HEK293 (cell line): ENCODE measurements at regions not wholly inside any gene's neighbourhood (a gene's known extent, or its start where the extent isn't known, plus 50 kb on each side); places are given as distances from the start of the nearest gene placed in this dataset.

Experiments used
- CTCF ChIA-PET: fragments of 350-600 bp; formaldehyde crosslinking; extraction: SDS; loops from one replicate; lab custom pipeline; 2021; ENCODE audit warnings: antibody characterized with exemption; lab: Yijun Ruan, JAX
- POLR2A ChIA-PET: fragments of 300-600 bp; formaldehyde crosslinking; extraction: SDS; loops from one replicate; lab custom pipeline; 2020; ENCODE audit warnings: antibody characterized with exemption, inconsistent platforms; lab: Yijun Ruan, JAX
- H3K27ac ChIP-seq: fragments of 200-500 bp; sonication (Bioruptor generic); 2 replicates; pipeline ENCODE4 v1.5.1; 2014; ENCODE audit warnings: low read depth, low read length, control low read depth, inconsistent platforms; ENCODE audit errors: extremely low read depth
- H3K36me3 ChIP-seq, 2 experiments: fragments of 200-500 bp in 1 of 2; sonication (Bioruptor generic) in 1 of 2; 1 replicate in 1 of 2; 2 replicates in 1 of 2; pipeline ENCODE4 v1.5.1; 2014 to 2017; ENCODE audit warnings: inconsistent platforms in 2 of 2, low read length in 2 of 2; ENCODE audit not compliant: control insufficient read depth in 2 of 2, insufficient read depth in 1 of 2
- H3K4me1 ChIP-seq: fragments of 200-500 bp; sonication (Bioruptor generic); 2 replicates; pipeline ENCODE4 v1.5.1; 2014; ENCODE audit warnings: mild to moderate bottlenecking, low read length, inconsistent platforms; ENCODE audit not compliant: control insufficient read depth, insufficient read depth
- H3K4me3 ChIP-seq: 2 replicates; pipeline ENCODE4 v1.5.1; 2011; ENCODE audit warnings: low read depth, mild to moderate bottlenecking, control low read depth, low read length, moderate library complexity
- H3K9me3 ChIP-seq: fragments of 200-500 bp; sonication (Bioruptor generic); 2 replicates; pipeline ENCODE4 v1.5.1; 2014; ENCODE audit warnings: low read depth, low read length, inconsistent platforms; ENCODE audit not compliant: control insufficient read depth, insufficient read depth
- FEZF1 ChIP-seq: fragments of 450-650 bp; formaldehyde crosslinking; IDR thresholded peaks from 2 replicates; pipeline ENCODE4 v1.5.1; 2016; ENCODE audit warnings: missing biosample characterization, missing genetic modification characterization
- GFI1B ChIP-seq: fragments of 450-650 bp; formaldehyde crosslinking; IDR thresholded peaks from 2 replicates; pipeline ENCODE4 v1.5.1; 2016; ENCODE audit warnings: missing biosample characterization, missing genetic modification characterization
- HOXD13 ChIP-seq: sonication (generic); formaldehyde crosslinking; IDR thresholded peaks from 2 replicates; pipeline ENCODE4 v1.8.0; 2022; ENCODE audit warnings: missing genetic modification reagents, borderline replicate concordance
- MEIS1 ChIP-seq: sonication (generic); formaldehyde crosslinking; IDR thresholded peaks from 2 replicates; pipeline ENCODE4 v1.8.1; 2022; ENCODE audit warnings: missing genetic modification reagents, mild to moderate bottlenecking, borderline replicate concordance
- MZF1 ChIP-seq: fragments of 450-650 bp; formaldehyde crosslinking; IDR thresholded peaks from 2 replicates; pipeline ENCODE4 v1.5.1; 2017; ENCODE audit warnings: missing biosample characterization, missing genetic modification characterization, borderline replicate concordance
- OSR2 ChIP-seq: fragments of 450-650 bp; formaldehyde crosslinking; IDR thresholded peaks from 2 replicates; pipeline ENCODE4 v1.5.1; 2016; ENCODE audit warnings: missing biosample characterization, missing genetic modification characterization
- ZBTB7A ChIP-seq: fragments of 450-650 bp; formaldehyde crosslinking; IDR thresholded peaks from 2 replicates; pipeline ENCODE4 v1.5.1; 2016; ENCODE audit warnings: low read depth, missing biosample characterization, missing genetic modification characterization
- ZFP41 ChIP-seq: fragments of 450-650 bp; formaldehyde crosslinking; IDR thresholded peaks from 2 replicates; pipeline ENCODE4 v1.5.1; 2016; ENCODE audit warnings: missing biosample characterization, missing genetic modification characterization, borderline replicate concordance
- ZNF138 ChIP-seq: fragments of 450-650 bp; formaldehyde crosslinking; IDR thresholded peaks from 2 replicates; pipeline ENCODE4 v1.5.1; 2016; ENCODE audit warnings: missing biosample characterization, missing genetic modification characterization, borderline replicate concordance
- ZNF2 ChIP-seq: fragments of 450-650 bp; formaldehyde crosslinking; IDR thresholded peaks from 2 replicates; pipeline ENCODE4 v1.5.1; 2016; ENCODE audit warnings: missing biosample characterization, missing genetic modification characterization
- ZNF214 ChIP-seq: fragments of 450-650 bp; formaldehyde crosslinking; IDR thresholded peaks from 2 replicates; pipeline ENCODE4 v1.5.1; 2017; ENCODE audit warnings: missing biosample characterization, mild to moderate bottlenecking, missing genetic modification characterization, borderline replicate concordance
- ZNF223 ChIP-seq: fragments of 450-650 bp; formaldehyde crosslinking; IDR thresholded peaks from 2 replicates; pipeline ENCODE4 v1.5.1; 2016; ENCODE audit warnings: missing biosample characterization, missing genetic modification characterization
- ZNF266 ChIP-seq: fragments of 450-650 bp; formaldehyde crosslinking; IDR thresholded peaks from 2 replicates; pipeline ENCODE4 v1.5.1; 2016; ENCODE audit warnings: missing biosample characterization, missing genetic modification characterization, low read depth
- ZNF280D ChIP-seq: fragments of 450-650 bp; formaldehyde crosslinking; IDR thresholded peaks from 2 replicates; pipeline ENCODE4 v1.5.1; 2016; ENCODE audit warnings: missing biosample characterization, missing genetic modification characterization
- ZNF302 ChIP-seq: fragments of 450-650 bp; formaldehyde crosslinking; IDR thresholded peaks from 2 replicates; pipeline ENCODE4 v1.5.1; 2016; ENCODE audit warnings: missing biosample characterization, missing genetic modification characterization, low read depth
- ZNF394 ChIP-seq: fragments of 450-650 bp; formaldehyde crosslinking; IDR thresholded peaks from 2 replicates; pipeline ENCODE4 v1.5.1; 2016; ENCODE audit warnings: missing biosample characterization, missing genetic modification characterization, mild to moderate bottlenecking, moderate library complexity, borderline replicate concordance
- ZNF404 ChIP-seq: fragments of 450-650 bp; formaldehyde crosslinking; IDR thresholded peaks from 2 replicates; pipeline ENCODE4 v1.5.1; 2017; ENCODE audit warnings: missing biosample characterization, missing genetic modification characterization
- ZNF549 ChIP-seq: fragments of 450-650 bp; IDR thresholded peaks from 2 replicates; pipeline ENCODE4 v1.5.1; 2018; ENCODE audit warnings: missing biosample characterization, missing genetic modification characterization, mild to moderate bottlenecking, inconsistent platforms, moderate library complexity
- ZNF580 ChIP-seq: fragments of 450-650 bp; formaldehyde crosslinking; IDR thresholded peaks from 2 replicates; pipeline ENCODE4 v1.5.1; 2016; ENCODE audit warnings: missing biosample characterization, missing genetic modification characterization
- ZNF830 ChIP-seq: fragments of 450-650 bp; IDR thresholded peaks from 2 replicates; pipeline ENCODE4 v1.5.0; 2018; ENCODE audit warnings: missing biosample characterization, missing genetic modification characterization, low read depth, mild to moderate bottlenecking, moderate library complexity
- TF ChIP-seq, protein P1 (sequence below): fragments of 450-650 bp; formaldehyde crosslinking; IDR thresholded peaks from 2 replicates; pipeline ENCODE4 v1.5.1; 2016; ENCODE audit warnings: missing biosample characterization, missing genetic modification characterization, borderline replicate concordance
- TF ChIP-seq, protein P2 (sequence below): fragments of 450-650 bp; formaldehyde crosslinking; IDR thresholded peaks from 2 replicates; pipeline ENCODE4 v1.5.1; 2017; ENCODE audit warnings: missing biosample characterization, missing genetic modification characterization
- TF ChIP-seq, protein P3 (sequence below): IDR thresholded peaks from 2 replicates; pipeline ENCODE4 v1.6.1; 2011; ENCODE audit warnings: mild to moderate bottlenecking, low read depth, low read length, borderline replicate concordance
- TF ChIP-seq, protein P4 (sequence below): fragments of 450-650 bp; formaldehyde crosslinking; IDR thresholded peaks from 2 replicates; pipeline ENCODE4 v1.5.1; 2016; ENCODE audit warnings: missing biosample characterization, missing genetic modification characterization
- TF ChIP-seq, protein P5 (sequence below): fragments of 450-650 bp; formaldehyde crosslinking; IDR thresholded peaks from 2 replicates; pipeline ENCODE4 v1.5.1; 2017; ENCODE audit warnings: missing biosample characterization, missing genetic modification characterization

DNA sequence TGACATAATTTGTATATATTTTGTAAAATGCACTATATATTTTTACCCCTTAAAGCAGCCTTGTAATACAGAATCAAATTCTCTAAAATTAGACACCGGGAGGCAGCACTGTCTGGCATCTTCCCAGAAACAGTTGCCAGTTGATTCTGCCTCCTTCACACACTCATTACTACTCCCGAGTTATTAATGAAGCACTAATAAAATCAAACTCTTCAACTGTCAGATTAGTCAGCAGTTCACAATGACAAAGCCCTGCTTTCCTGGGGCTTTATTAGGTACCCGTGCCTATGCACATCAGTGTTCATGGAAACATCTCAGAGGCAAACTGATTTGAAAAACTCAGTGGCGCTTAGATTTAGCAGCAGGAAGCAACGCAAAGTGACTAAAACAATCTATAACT, 103.5 kb upstream of the VEGFC start (continued):
- TF ChIP-seq, protein P1, sequence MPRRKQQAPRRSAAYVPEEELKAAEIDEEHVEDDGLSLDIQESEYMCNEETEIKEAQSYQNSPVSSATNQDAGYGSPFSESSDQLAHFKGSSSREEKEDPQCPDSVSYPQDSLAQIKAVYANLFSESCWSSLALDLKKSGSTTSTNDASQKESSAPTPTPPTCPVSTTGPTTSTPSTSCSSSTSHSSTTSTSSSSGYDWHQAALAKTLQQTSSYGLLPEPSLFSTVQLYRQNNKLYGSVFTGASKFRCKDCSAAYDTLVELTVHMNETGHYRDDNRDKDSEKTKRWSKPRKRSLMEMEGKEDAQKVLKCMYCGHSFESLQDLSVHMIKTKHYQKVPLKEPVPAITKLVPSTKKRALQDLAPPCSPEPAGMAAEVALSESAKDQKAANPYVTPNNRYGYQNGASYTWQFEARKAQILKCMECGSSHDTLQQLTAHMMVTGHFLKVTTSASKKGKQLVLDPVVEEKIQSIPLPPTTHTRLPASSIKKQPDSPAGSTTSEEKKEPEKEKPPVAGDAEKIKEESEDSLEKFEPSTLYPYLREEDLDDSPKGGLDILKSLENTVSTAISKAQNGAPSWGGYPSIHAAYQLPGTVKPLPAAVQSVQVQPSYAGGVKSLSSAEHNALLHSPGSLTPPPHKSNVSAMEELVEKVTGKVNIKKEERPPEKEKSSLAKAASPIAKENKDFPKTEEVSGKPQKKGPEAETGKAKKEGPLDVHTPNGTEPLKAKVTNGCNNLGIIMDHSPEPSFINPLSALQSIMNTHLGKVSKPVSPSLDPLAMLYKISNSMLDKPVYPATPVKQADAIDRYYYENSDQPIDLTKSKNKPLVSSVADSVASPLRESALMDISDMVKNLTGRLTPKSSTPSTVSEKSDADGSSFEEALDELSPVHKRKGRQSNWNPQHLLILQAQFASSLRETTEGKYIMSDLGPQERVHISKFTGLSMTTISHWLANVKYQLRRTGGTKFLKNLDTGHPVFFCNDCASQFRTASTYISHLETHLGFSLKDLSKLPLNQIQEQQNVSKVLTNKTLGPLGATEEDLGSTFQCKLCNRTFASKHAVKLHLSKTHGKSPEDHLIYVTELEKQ: no peak
- TF ChIP-seq, protein P2, sequence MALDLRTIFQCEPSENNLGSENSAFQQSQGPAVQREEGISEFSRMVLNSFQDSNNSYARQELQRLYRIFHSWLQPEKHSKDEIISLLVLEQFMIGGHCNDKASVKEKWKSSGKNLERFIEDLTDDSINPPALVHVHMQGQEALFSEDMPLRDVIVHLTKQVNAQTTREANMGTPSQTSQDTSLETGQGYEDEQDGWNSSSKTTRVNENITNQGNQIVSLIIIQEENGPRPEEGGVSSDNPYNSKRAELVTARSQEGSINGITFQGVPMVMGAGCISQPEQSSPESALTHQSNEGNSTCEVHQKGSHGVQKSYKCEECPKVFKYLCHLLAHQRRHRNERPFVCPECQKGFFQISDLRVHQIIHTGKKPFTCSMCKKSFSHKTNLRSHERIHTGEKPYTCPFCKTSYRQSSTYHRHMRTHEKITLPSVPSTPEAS: no peak
- TF ChIP-seq ZNF280D (tag by site-specific recombination): no peak
- TF ChIP-seq, protein P3, sequence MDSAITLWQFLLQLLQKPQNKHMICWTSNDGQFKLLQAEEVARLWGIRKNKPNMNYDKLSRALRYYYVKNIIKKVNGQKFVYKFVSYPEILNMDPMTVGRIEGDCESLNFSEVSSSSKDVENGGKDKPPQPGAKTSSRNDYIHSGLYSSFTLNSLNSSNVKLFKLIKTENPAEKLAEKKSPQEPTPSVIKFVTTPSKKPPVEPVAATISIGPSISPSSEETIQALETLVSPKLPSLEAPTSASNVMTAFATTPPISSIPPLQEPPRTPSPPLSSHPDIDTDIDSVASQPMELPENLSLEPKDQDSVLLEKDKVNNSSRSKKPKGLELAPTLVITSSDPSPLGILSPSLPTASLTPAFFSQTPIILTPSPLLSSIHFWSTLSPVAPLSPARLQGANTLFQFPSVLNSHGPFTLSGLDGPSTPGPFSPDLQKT: no peak
- no peak for TF ChIP-seq ZNF266 (tag by site-specific recombination)
- no peak for TF ChIP-seq HOXD13 (CRISPR knock-in tag)
- no peak for TF ChIP-seq ZNF2
- TF ChIP-seq, protein P4, sequence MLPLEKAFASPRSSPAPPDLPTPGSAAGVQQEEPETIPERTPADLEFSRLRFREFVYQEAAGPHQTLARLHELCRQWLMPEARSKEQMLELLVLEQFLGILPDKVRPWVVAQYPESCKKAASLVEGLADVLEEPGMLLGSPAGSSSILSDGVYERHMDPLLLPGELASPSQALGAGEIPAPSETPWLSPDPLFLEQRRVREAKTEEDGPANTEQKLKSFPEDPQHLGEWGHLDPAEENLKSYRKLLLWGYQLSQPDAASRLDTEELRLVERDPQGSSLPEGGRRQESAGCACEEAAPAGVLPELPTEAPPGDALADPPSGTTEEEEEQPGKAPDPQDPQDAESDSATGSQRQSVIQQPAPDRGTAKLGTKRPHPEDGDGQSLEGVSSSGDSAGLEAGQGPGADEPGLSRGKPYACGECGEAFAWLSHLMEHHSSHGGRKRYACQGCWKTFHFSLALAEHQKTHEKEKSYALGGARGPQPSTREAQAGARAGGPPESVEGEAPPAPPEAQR (tag by site-specific recombination): no peak
- no peak for TF ChIP-seq ZFP41 (tag by site-specific recombination)
- no peak for TF ChIP-seq MZF1
- TF ChIP-seq ZNF138 (tag by site-specific recombination): no peak
- TF ChIP-seq ZNF549 (tag by site-specific recombination): no peak
- no peak for TF ChIP-seq ZNF580 (tag by site-specific recombination)
- TF ChIP-seq GFI1B: no peak
- TF ChIP-seq OSR2: no peak
- no peak for TF ChIP-seq ZNF394

GRCh38 chr4:176897226-176897625, 104.5 kb upstream of the VEGFC start:
- POLR2A ChIA-PET: no interaction called here
- Histone ChIP-seq H3K36me3 (no peaks in the 10 kb centered on the region), H3K4me1 (peaks cover 4% of the 10 kb centered on the region; the same call in 1 of the 2 replicates), H3K27ac (no peak overlapping the region), H3K4me3 (no peak overlapping the region), H3K9me3 (no peaks in the 10 kb centered on the region)
- CTCF ChIA-PET: no interaction called here
- TF ChIP-seq ZNF404 (tag by site-specific recombination) (no peak), ZNF830 (tag by site-specific recombination) (no peak), ZNF302 (tag by site-specific recombination) (no peak), MEIS1 (CRISPR knock-in tag) (no peak), ZNF2 (no peak), ZBTB7A (no peak), ZNF214 (tag by site-specific recombination) (no peak), ZNF223 (tag by site-specific recombination) (no peak), FEZF1 (tag by site-specific recombination) (no peak)
- TF ChIP-seq, protein P3: no peak
- TF ChIP-seq, protein P5, sequence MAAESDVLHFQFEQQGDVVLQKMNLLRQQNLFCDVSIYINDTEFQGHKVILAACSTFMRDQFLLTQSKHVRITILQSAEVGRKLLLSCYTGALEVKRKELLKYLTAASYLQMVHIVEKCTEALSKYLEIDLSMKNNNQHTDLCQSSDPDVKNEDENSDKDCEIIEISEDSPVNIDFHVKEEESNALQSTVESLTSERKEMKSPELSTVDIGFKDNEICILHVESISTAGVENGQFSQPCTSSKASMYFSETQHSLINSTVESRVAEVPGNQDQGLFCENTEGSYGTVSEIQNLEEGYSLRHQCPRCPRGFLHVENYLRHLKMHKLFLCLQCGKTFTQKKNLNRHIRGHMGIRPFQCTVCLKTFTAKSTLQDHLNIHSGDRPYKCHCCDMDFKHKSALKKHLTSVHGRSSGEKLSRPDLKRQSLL (tag by site-specific recombination): no peak
